CD4-positive, alpha-beta T cell treated with Interleukin-6 at 100 ng/mL for 8 hours (primary cell): ENCODE measurements at regions not wholly inside any gene's neighbourhood (a gene's known extent, or its start where the extent isn't known, plus 50 kb on each side); places are given as distances from the start of the nearest gene placed in this dataset.

Source experiments
- DNase-seq: peaks from one replicate; pipeline ENCODE4 v3.0.0-alpha.2; 2020; ENCODE audit warnings: mixed read lengths, low spot score

DNA sequence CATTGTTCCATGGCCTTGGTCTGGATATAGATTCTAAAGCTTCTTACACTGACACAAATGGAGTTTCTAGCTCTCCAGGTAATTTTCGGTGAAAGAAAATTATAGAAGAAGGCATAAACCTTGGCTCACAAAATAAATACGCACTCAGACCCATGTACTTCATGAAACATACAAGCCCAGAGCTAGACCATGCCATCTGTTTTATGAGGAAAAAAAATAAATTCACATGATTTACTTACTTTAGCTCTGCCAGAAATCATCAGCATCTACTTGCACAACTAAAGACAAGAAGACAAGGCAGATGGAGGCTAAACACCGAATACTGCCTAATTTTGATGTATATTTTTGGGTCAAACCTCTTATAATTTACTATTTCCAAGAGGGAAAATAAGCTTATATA is 197.4 kb upstream of the KLF14 start:
- no peak for DNase-seq

- no peak for DNase-seq
Observed at GRCh38 chr7:130932088-130932487, 198.1 kb upstream of the KLF14 start.

- no peak for DNase-seq
Observed at GRCh38 chr7:130932667-130933432, 198.8 kb upstream of the KLF14 start.

GRCh38 chr7:130933919-130934318 is 199.9 kb upstream of the KLF14 start:
- DNase-seq: no peak

- DNase-seq: no peak
Observed at GRCh38 chr7:130935564-130936157, 201.7 kb upstream of the KLF14 start.

- DNase-seq: no peak
Observed at GRCh38 chr7:130936202-130936931, 202.4 kb upstream of the KLF14 start.

- DNase-seq: no peak
Observed at GRCh38 chr7:130937016-130937415, 203.0 kb upstream of the KLF14 start.

DNA sequence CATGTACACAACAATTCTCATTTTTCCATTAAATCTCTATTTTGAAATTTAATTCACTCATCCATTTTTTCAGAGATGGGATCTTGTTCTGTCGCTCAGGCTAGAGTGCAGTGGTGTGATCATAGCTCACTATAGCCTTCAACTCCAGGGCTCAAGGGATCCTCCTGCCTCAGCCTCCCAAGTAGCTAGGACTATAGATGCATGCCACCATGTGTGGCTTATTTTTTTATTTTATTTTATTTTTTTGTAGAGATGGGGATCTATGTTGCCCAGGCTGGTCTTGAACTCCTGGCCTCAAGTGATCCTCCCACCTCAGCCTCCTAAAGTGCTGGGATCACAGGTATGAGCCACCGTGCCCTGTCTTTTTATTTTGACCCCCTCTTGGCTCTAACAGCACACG is 203.8 kb upstream of the KLF14 start:
- DNase-seq: no peak

- DNase-seq: peak; percentile 51
Observed at GRCh38 chr7:130938661-130939060, 204.7 kb upstream of the KLF14 start.

- no peak for DNase-seq
Observed at GRCh38 chr7:130939321-130940095, 205.5 kb upstream of the KLF14 start.

GRCh38 chr7:130940326-130940725 is 206.3 kb upstream of the KLF14 start:
- DNase-seq: no peak

GRCh38 chr7:130940907-130941306 is 206.9 kb upstream of the KLF14 start:
- no peak for DNase-seq

GRCh38 chr7:130941322-130942210 is 207.6 kb upstream of the KLF14 start:
- peak; percentile 35 for DNase-seq

GRCh38 chr7:130942211-130942964 is 208.4 kb upstream of the KLF14 start:
- peak; percentile 39 for DNase-seq

DNA sequence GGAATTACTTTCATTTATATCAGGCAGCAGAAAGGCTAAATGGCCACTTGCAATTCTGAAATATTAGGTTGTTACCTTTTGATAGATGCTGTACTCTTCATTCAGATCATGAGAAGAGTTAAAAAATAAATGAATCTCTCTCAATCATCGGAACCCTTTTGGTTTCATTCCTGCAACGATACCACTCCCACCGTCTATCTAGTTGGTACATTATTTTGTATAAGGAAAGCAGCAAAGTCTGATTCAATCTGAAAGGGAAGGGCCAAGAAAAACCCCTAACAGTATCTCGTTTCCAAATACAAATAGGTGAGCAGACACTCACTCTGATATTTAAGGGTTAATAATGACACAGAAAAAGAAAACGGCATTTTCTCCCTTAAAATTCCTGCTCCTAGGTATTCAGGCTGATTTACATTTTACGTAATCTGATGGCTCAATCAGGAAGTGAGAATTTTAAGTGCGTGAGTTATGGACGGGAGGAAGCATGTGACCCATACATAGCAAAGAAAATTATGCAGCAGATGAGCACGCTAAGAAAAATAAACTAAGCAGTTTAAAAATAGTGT is 209.4 kb upstream of the KLF14 start:
- peak; percentile 36 for DNase-seq

- no peak for DNase-seq
Observed at GRCh38 chr7:130943981-130944380, 210.0 kb upstream of the KLF14 start.

- no peak for DNase-seq
Observed at GRCh38 chr7:130944997-130945396, 211.0 kb upstream of the KLF14 start.

GRCh38 chr7:130945411-130945811 is 211.4 kb upstream of the KLF14 start:
- DNase-seq: no peak

DNA sequence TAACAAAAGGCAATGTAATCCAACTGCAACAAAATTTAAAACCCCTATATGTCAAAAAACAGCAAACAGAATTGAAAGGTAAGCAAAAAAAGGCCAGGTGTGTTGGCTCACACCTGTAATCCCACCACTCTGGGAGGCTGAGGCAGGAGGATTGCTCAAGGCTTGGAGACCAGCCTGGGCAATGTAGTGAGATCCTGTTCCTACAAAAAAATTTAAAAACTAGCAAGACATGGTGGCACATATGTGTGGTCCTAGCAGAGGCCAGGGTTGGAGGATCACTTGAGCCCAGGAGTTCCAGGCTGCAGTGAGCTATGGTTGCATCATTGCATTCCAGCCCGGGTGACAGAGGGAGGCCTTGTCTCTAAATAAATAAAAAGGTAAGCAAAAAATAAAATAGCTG is 212.1 kb upstream of the KLF14 start:
- no peak for DNase-seq
